Liver (tissue), 3 donors: ENCODE measurements at regions not wholly inside any gene's neighbourhood (a gene's known extent, or its start where the extent isn't known, plus 50 kb on each side); places are given as distances from the start of the nearest gene placed in this dataset.

Experiments
- CTCF ChIP-seq: fragments of 150-350 bp; IDR thresholded peaks from 2 replicates; pipeline ENCODE4 v1.5.1; 2017; ENCODE audit warnings: improper control_type of control experiment, low read depth, low read length; ENCODE audit not compliant: missing input control
- GABPA ChIP-seq, 2 donors: IDR thresholded peaks in 1 of 2; conservative IDR thresholded peaks in 1 of 2; 2 replicates each; pipeline ENCODE4 v1.6.1; 2016; ENCODE audit warnings: antibody characterized with exemption in 2 of 2, mild to moderate bottlenecking in 1 of 2, moderate library complexity in 1 of 2
- HNF4A ChIP-seq, 2 donors: conservative IDR thresholded peaks; 2 replicates each; pipeline ENCODE4 v1.6.1; 2016; ENCODE audit warnings: antibody characterized with exemption in 2 of 2, mild to moderate bottlenecking in 2 of 2
- HNF4G ChIP-seq: IDR thresholded peaks from 2 replicates; pipeline ENCODE4 v1.6.1; 2016; ENCODE audit warnings: antibody characterized with exemption
- SP1 ChIP-seq: IDR thresholded peaks from 2 replicates; pipeline ENCODE4 v1.6.1; 2018; ENCODE audit warnings: antibody characterized with exemption, mild to moderate bottlenecking
- YY1 ChIP-seq: IDR thresholded peaks from 2 replicates; pipeline ENCODE4 v1.6.1; 2016; ENCODE audit warnings: antibody characterized with exemption, mild to moderate bottlenecking
- TF ChIP-seq, protein P1 (sequence below): IDR thresholded peaks from 2 replicates; pipeline ENCODE4 v1.6.1; 2016; ENCODE audit warnings: antibody characterized with exemption
- TF ChIP-seq, protein P2 (sequence below): IDR thresholded peaks from 2 replicates; pipeline ENCODE4 v1.6.1; 2016; ENCODE audit warnings: antibody characterized with exemption, mild to moderate bottlenecking
- TF ChIP-seq, protein P3 (sequence below): IDR thresholded peaks from 2 replicates; pipeline ENCODE4 v1.6.1; 2016; ENCODE audit warnings: antibody characterized with exemption
- donor health status: healthy.
- donor health status: healthy.

DNA sequence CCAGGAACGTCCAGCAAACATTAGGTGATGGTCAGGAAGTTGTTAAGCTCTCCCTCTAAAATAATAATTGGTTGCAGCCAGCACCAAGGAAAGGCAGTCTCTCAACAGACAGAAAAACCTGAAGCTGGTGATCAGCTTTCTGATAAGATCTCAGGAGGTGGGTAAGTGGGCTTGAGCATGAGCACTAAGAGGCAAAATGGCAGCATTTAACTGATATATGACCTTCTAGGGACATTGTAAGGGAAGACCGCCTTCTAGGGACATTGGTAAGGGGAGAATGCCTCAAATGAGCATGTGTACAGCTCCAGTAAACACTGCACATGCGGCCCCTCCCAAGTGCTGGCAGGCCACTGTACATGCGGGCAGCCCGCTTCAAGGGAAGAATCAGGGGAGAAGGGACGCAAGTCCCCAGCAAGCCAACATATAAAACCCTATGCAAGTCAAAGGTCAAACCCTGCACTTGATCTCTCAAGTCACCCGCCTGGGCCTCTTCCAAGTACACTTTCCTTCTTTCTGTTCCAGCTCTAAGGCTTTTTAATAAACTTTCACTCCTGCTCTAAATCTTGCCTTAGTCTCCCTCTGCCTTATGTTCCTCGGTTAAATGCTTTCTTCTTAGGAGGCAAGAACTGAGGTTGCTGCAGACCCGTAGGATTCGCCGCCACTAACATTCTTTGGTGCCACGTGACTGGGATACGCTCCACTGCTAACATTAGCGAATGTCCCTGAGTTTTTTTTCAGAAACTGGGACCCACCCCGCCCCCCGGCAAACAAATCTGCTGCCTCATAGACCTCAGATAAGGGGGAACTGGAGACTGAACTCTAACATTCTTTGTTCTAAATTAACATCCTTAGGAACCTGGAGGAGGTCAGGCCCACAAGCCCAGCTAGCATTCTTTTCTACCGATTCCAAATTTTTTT lies 463.8 kb downstream of the LPIN1 start:
- no peak for TF ChIP-seq HNF4A (conservative IDR thresholded peaks at IDR 0.05)
- no peak for TF ChIP-seq SP1
- no peak for TF ChIP-seq CTCF
- TF ChIP-seq, protein P1, sequence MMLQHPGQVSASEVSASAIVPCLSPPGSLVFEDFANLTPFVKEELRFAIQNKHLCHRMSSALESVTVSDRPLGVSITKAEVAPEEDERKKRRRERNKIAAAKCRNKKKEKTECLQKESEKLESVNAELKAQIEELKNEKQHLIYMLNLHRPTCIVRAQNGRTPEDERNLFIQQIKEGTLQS = no peak
- TF ChIP-seq, protein P2, sequence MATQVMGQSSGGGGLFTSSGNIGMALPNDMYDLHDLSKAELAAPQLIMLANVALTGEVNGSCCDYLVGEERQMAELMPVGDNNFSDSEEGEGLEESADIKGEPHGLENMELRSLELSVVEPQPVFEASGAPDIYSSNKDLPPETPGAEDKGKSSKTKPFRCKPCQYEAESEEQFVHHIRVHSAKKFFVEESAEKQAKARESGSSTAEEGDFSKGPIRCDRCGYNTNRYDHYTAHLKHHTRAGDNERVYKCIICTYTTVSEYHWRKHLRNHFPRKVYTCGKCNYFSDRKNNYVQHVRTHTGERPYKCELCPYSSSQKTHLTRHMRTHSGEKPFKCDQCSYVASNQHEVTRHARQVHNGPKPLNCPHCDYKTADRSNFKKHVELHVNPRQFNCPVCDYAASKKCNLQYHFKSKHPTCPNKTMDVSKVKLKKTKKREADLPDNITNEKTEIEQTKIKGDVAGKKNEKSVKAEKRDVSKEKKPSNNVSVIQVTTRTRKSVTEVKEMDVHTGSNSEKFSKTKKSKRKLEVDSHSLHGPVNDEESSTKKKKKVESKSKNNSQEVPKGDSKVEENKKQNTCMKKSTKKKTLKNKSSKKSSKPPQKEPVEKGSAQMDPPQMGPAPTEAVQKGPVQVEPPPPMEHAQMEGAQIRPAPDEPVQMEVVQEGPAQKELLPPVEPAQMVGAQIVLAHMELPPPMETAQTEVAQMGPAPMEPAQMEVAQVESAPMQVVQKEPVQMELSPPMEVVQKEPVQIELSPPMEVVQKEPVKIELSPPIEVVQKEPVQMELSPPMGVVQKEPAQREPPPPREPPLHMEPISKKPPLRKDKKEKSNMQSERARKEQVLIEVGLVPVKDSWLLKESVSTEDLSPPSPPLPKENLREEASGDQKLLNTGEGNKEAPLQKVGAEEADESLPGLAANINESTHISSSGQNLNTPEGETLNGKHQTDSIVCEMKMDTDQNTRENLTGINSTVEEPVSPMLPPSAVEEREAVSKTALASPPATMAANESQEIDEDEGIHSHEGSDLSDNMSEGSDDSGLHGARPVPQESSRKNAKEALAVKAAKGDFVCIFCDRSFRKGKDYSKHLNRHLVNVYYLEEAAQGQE = no peak
- TF ChIP-seq, protein P3, sequence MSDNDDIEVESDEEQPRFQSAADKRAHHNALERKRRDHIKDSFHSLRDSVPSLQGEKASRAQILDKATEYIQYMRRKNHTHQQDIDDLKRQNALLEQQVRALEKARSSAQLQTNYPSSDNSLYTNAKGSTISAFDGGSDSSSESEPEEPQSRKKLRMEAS = no peak
- no peak for TF ChIP-seq HNF4G
- TF ChIP-seq GABPA (IDR thresholded peaks at IDR 0.05 in 1 of 2, conservative IDR thresholded peaks at IDR 0.05 in 1 of 2) = no peak
- TF ChIP-seq YY1 = no peak
